HCT116 (cell line): ENCODE measurements at regions not wholly inside any gene's neighbourhood (a gene's known extent, or its start where the extent isn't known, plus 50 kb on each side); places are given as distances from the start of the nearest gene placed in this dataset.

Experiments used
- ATAC-seq: fragments of 200-7000 bp; cut with Tn5 transposase; 2 replicates; pipeline ENCODE4 v1.9.1; 2020; ENCODE audit warnings: mild to moderate bottlenecking, moderate library complexity
- BruUV-seq: library from RNA; stranded (reverse); fragments of 400-500 nt; replicated peaks from 2 replicates; lab custom pipeline; 2021; lab: Mats Ljungman, UMichigan
- CTCF ChIA-PET: fragments of 300-600 bp; sonication (Branson Sonifier 250); formaldehyde crosslinking; loops from one replicate; lab custom pipeline; 2021; ENCODE audit warnings: antibody characterized with exemption; lab: Charles Lee
- POLR2A ChIA-PET: fragments of 300-600, 350-600 bp; sonication (Branson Sonifier 250); formaldehyde crosslinking; loops from one replicate; lab custom pipeline; 2021; ENCODE audit warnings: antibody characterized with exemption; lab: Charles Lee
- RAD21 ChIA-PET, 2 experiments: fragments of 300-600 bp; sonication (Branson Sonifier 250); formaldehyde crosslinking; loops; one replicate each; lab custom pipeline; 2023; ENCODE audit warnings: low total read pairs in 2 of 2; ENCODE audit not compliant: uncharacterized antibody in 2 of 2, unreplicated experiment in 2 of 2, low non-redundant PET in 1 of 2; lab: Charles Lee
- DNase-seq: peaks from one replicate; pipeline ENCODE4 v3.0.0-alpha.2; 2010; ENCODE audit warnings: low read depth, low spot score
- H2AFZ ChIP-seq: fragments of 200-600 bp; shearing (Covaris generic), sonication (generic); 2 replicates; pipeline ENCODE4 v1.6.1; 2017; ENCODE audit warnings: low read depth, mixed run types, mixed read lengths, antibody characterized with exemption, low read length; ENCODE audit not compliant: poor library complexity, severe bottlenecking
- H3K27ac ChIP-seq: 2 replicates; pipeline ENCODE4 v1.5.1; 2012; ENCODE audit warnings: low read depth, low read length
- H3K27me3 ChIP-seq: fragments of 200-600 bp; sonication (generic); 2 replicates; pipeline ENCODE4 v1.6.1; 2016; ENCODE audit warnings: mixed run types, low read length, mixed read lengths; ENCODE audit not compliant: insufficient read depth
- H3K36me3 ChIP-seq, 2 experiments: fragments of 200-500 bp in 1 of 2; fragments of 200-600 bp in 1 of 2; sonication (Bioruptor generic) in 1 of 2; sonication (generic) in 1 of 2; 2 replicates each; pipeline versions ENCODE4 v1.5.1 to v1.6.1; 2014 to 2016; ENCODE audit warnings: low read length in 2 of 2, inconsistent platforms in 1 of 2, mixed read lengths in 1 of 2, mixed run types in 1 of 2; ENCODE audit not compliant: insufficient read depth in 2 of 2, control insufficient read depth in 1 of 2
- H3K4me1 ChIP-seq, 2 experiments: fragments of 200-600 bp in 1 of 2; sonication (generic) in 1 of 2; 2 replicates each; pipeline versions ENCODE4 v1.5.1 to v1.6.1; 2012 to 2017; ENCODE audit warnings: low read length in 2 of 2, inconsistent platforms in 1 of 2, mild to moderate bottlenecking in 1 of 2, mixed read lengths in 1 of 2, mixed run types in 1 of 2, moderate library complexity in 1 of 2; ENCODE audit not compliant: insufficient read depth in 2 of 2, control insufficient read depth in 1 of 2
- H3K4me2 ChIP-seq: fragments of 200-600 bp; sonication (generic); 2 replicates; pipeline ENCODE4 v1.6.1; 2017; ENCODE audit warnings: mixed run types, low read length, mixed read lengths
- H3K4me3 ChIP-seq, 2 experiments: fragments of 200-600 bp in 1 of 2; sonication (generic) in 1 of 2; replicated peaks in 1 of 2; 2 replicates each; pipeline ENCODE4 v1.5.1; 2011 to 2016; ENCODE audit warnings: low read length in 2 of 2, control low read depth in 1 of 2, low read depth in 1 of 2, mild to moderate bottlenecking in 1 of 2, mixed read lengths in 1 of 2, mixed run types in 1 of 2
- H3K79me2 ChIP-seq: fragments of 200-600 bp; sonication (generic); 2 replicates; pipeline ENCODE4 v1.6.1; 2017; ENCODE audit warnings: mild to moderate bottlenecking, mixed run types, low read length, moderate library complexity, mixed read lengths; ENCODE audit not compliant: insufficient read depth
- H3K9ac ChIP-seq: fragments of 200-600 bp; sonication (generic); 2 replicates; pipeline ENCODE4 v1.6.1; 2016; ENCODE audit warnings: low read length, mixed read lengths
- H3K9me2 ChIP-seq: fragments of 200-600 bp; sonication (generic), shearing (Covaris generic); 2 replicates; pipeline ENCODE4 v1.6.1; 2017; ENCODE audit warnings: mixed run types, mild to moderate bottlenecking, moderate library complexity; ENCODE audit not compliant: insufficient read depth
- H3K9me3 ChIP-seq, 2 experiments: fragments of 200-500 bp in 1 of 2; fragments of 200-600 bp in 1 of 2; sonication (Bioruptor generic) in 1 of 2; sonication (generic) in 1 of 2; 2 replicates each; pipeline ENCODE4 v1.6.1; 2014 to 2017; ENCODE audit warnings: low read length in 2 of 2, mixed read lengths in 2 of 2, inconsistent platforms in 1 of 2, low read depth in 1 of 2, mild to moderate bottlenecking in 1 of 2, mixed run types in 1 of 2, moderate library complexity in 1 of 2; ENCODE audit not compliant: control insufficient read depth in 1 of 2, insufficient read depth in 1 of 2
- H4K20me1 ChIP-seq: fragments of 200-600 bp; sonication (generic), shearing (Covaris generic); 2 replicates; pipeline ENCODE4 v1.6.1; 2017; ENCODE audit warnings: mixed run types, mild to moderate bottlenecking, moderate library complexity; ENCODE audit not compliant: insufficient read depth
- ATF3 ChIP-seq: IDR thresholded peaks from 2 replicates; pipeline ENCODE4 v1.6.1; 2012
- CBX3 ChIP-seq: IDR thresholded peaks from 2 replicates; pipeline ENCODE4 v1.6.1; 2012; ENCODE audit warnings: low read depth
- EGR1 ChIP-seq: IDR thresholded peaks from 2 replicates; pipeline ENCODE4 v1.6.1; 2012; ENCODE audit warnings: low read depth
- MAX ChIP-seq: IDR thresholded peaks from 2 replicates; pipeline ENCODE4 v1.6.1; 2012
- POLR2A ChIP-seq: IDR thresholded peaks from 2 replicates; pipeline ENCODE4 v1.7.0; 2011; ENCODE audit warnings: borderline replicate concordance; ENCODE audit not compliant: insufficient read depth, insufficient read length; ENCODE audit errors: extremely low read depth
- RAD21 ChIP-seq: IDR thresholded peaks from 2 replicates; pipeline ENCODE4 v1.6.1; 2012; ENCODE audit warnings: low read depth, mild to moderate bottlenecking
- REST ChIP-seq: IDR thresholded peaks from 2 replicates; pipeline ENCODE4 v1.6.1; 2012; ENCODE audit warnings: low read depth
- SRF ChIP-seq: IDR thresholded peaks from 2 replicates; pipeline ENCODE4 v1.6.1; 2012; ENCODE audit warnings: low read depth
- TCF7L2 ChIP-seq: IDR thresholded peaks from 2 replicates; pipeline ENCODE4 v1.7.0; 2011; ENCODE audit warnings: borderline replicate concordance, inconsistent platforms; ENCODE audit not compliant: insufficient read depth, insufficient read length; ENCODE audit errors: extremely low read depth
- ZBTB33 ChIP-seq: IDR thresholded peaks from 2 replicates; pipeline ENCODE4 v1.6.1; 2011; ENCODE audit warnings: mild to moderate bottlenecking, low read length, moderate library complexity; ENCODE audit not compliant: insufficient replicate concordance; ENCODE audit errors: extremely low read depth
- intact Hi-C: fragments of 100-400 bp; cut with micrococcal nuclease; formaldehyde crosslinking; loops from 2 replicates; pipeline ENCODE4 v1.10.0; 2022

- CTCF ChIA-PET = no interaction called here
Measured at GRCh38 chr1:14100919-14101318, 400.9 kb downstream of the PRDM2 start.

More at GRCh38 chr1:14100919-14101318, 400.9 kb downstream of the PRDM2 start:
- Histone ChIP-seq H3K9me2 (no peaks in the 10 kb centered on the region), H3K4me3 (no peak overlapping the region), H4K20me1 (no peaks in the 10 kb centered on the region), H3K9me3 (no peaks in the 10 kb centered on the region), H3K27ac (no peak overlapping the region), H2AFZ (no peak overlapping the region), H3K27me3 (peaks cover 7% of the 10 kb centered on the region; the same call in 1 of the 2 replicates), H3K4me1 (no peaks in the 10 kb centered on the region), H3K79me2 (no peaks in the 10 kb centered on the region), H3K4me2 (no peak overlapping the region), H3K36me3 (no peaks in the 10 kb centered on the region), H3K9ac (no peak overlapping the region)
- BruUV-seq = no TSS peak
- TF ChIP-seq ZBTB33 = no peak
- TF ChIP-seq CBX3 = no peak
- TF ChIP-seq MAX = no peak
- no peak for TF ChIP-seq EGR1
- TF ChIP-seq REST = no peak
- no peak for TF ChIP-seq POLR2A
- TF ChIP-seq ATF3 = no peak
- TF ChIP-seq TCF7L2 = no peak
- TF ChIP-seq SRF = no peak
- TF ChIP-seq RAD21 = no peak
- DNase-seq (no peak), ATAC-seq (no peak)
- RAD21 ChIA-PET = no interaction called here
- POLR2A ChIA-PET = no interaction called here
- intact Hi-C loops = no loop called here
